WTC11 (cell line): ENCODE measurements at regions not wholly inside any gene's neighbourhood (a gene's known extent, or its start where the extent isn't known, plus 50 kb on each side); places are given as distances from the start of the nearest gene placed in this dataset.

Experiments
- ATAC-seq: fragments of 200-7000 bp; cut with Tn5 transposase; 2 replicates; pipeline ENCODE4 v1.10.0; 2021; ENCODE audit warnings: mild to moderate bottlenecking, moderate library complexity
- CTCF ChIA-PET: fragments of 300-600 bp; sonication (Branson Sonifier 250); formaldehyde crosslinking; loops from one replicate; lab custom pipeline; 2021; ENCODE audit warnings: antibody characterized with exemption; lab: Charles Lee
- POLR2A ChIA-PET: fragments of 350-600 bp; sonication (Branson Sonifier 250); formaldehyde crosslinking; loops from one replicate; lab custom pipeline; 2021; ENCODE audit warnings: antibody characterized with exemption; lab: Charles Lee
- DNase-seq: peaks from one replicate; pipeline ENCODE4 v3.0.0; 2021; ENCODE audit warnings: low spot score
- H3K27ac Mint-ChIP-seq: 2 replicates; pipeline ENCODE4 v1.8.0; 2021; ENCODE audit warnings: mixed read lengths
- H3K27me3 Mint-ChIP-seq: 2 replicates; pipeline ENCODE4 v1.8.0; 2021; ENCODE audit warnings: low read depth, mild to moderate bottlenecking, moderate library complexity, mixed read lengths
- H3K36me3 Mint-ChIP-seq: 2 replicates; pipeline ENCODE4 v1.8.0; 2021; ENCODE audit warnings: mixed read lengths
- H3K4me1 Mint-ChIP-seq: 2 replicates; pipeline ENCODE4 v1.8.0; 2022; ENCODE audit warnings: mixed read lengths
- H3K4me3 Mint-ChIP-seq: 2 replicates; pipeline ENCODE4 v1.8.0; 2021; ENCODE audit warnings: mild to moderate bottlenecking, moderate library complexity, mixed read lengths
- H3K9me3 Mint-ChIP-seq: 2 replicates; pipeline ENCODE4 v1.8.0; 2021; ENCODE audit warnings: mixed read lengths
- CREB1 ChIP-seq: sonication (generic); formaldehyde crosslinking; IDR thresholded peaks from 2 replicates; pipeline ENCODE4 v1.8.0; 2023; ENCODE audit warnings: mild to moderate bottlenecking, missing genetic modification reagents
- EMX1 ChIP-seq: fragments of 250-450 bp; sonication (Bioruptor Pico); IDR thresholded peaks from 2 replicates; pipeline ENCODE4 v1.8.0; 2021; ENCODE audit warnings: mild to moderate bottlenecking
- ESRRA ChIP-seq: sonication (generic); formaldehyde crosslinking; IDR thresholded peaks from 2 replicates; pipeline ENCODE4 v1.8.1; 2022; ENCODE audit warnings: mild to moderate bottlenecking, missing genetic modification reagents, borderline replicate concordance
- ETV6 ChIP-seq: sonication (generic); formaldehyde crosslinking; IDR thresholded peaks from 2 replicates; pipeline ENCODE4 v1.8.1; 2022; ENCODE audit warnings: mild to moderate bottlenecking, missing genetic modification reagents
- GABPB1 ChIP-seq: sonication (generic); formaldehyde crosslinking; IDR thresholded peaks from 2 replicates; pipeline ENCODE4 v1.8.1; 2023; ENCODE audit warnings: mild to moderate bottlenecking, missing genetic modification reagents
- GRHL2 ChIP-seq: fragments of 250-450 bp; sonication (Bioruptor Pico); IDR thresholded peaks from 2 replicates; pipeline ENCODE4 v1.8.0; 2022; ENCODE audit warnings: mild to moderate bottlenecking, moderate library complexity; ENCODE audit not compliant: insufficient replicate concordance, severe bottlenecking
- JAZF1 ChIP-seq: fragments of 250-450 bp; sonication (Bioruptor Pico); IDR thresholded peaks from 2 replicates; pipeline ENCODE4 v1.9.0; 2021; ENCODE audit warnings: moderate library complexity, mild to moderate bottlenecking, inconsistent platforms
- NFYB ChIP-seq: sonication (generic); formaldehyde crosslinking; conservative IDR thresholded peaks from 2 replicates; pipeline ENCODE4 v1.8.0; 2022; ENCODE audit warnings: low read depth, missing genetic modification reagents
- NR1H2 ChIP-seq: sonication (generic); formaldehyde crosslinking; IDR thresholded peaks from 2 replicates; pipeline ENCODE4 v1.9.0; 2021; ENCODE audit warnings: mild to moderate bottlenecking, moderate library complexity, missing genetic modification reagents
- RELA ChIP-seq: sonication (generic); formaldehyde crosslinking; IDR thresholded peaks from 2 replicates; pipeline ENCODE4 v1.8.1; 2022; ENCODE audit warnings: missing genetic modification reagents, mild to moderate bottlenecking, borderline replicate concordance
- RORB ChIP-seq: fragments of 250-450 bp; sonication (Bioruptor Pico); IDR thresholded peaks from 2 replicates; pipeline ENCODE4 v1.9.0; 2021; ENCODE audit warnings: mild to moderate bottlenecking
- ZNF138 ChIP-seq: sonication (generic); formaldehyde crosslinking; conservative IDR thresholded peaks from 2 replicates; pipeline ENCODE4 v1.8.1; 2022; ENCODE audit warnings: mild to moderate bottlenecking, moderate library complexity, missing genetic modification reagents
- ZNF263 ChIP-seq: sonication (generic); formaldehyde crosslinking; IDR thresholded peaks from 2 replicates; pipeline ENCODE4 v1.8.1; 2022; ENCODE audit warnings: low read depth, mild to moderate bottlenecking, moderate library complexity, missing genetic modification reagents
- TF ChIP-seq, protein P1 (sequence below): sonication (generic); formaldehyde crosslinking; IDR thresholded peaks from 2 replicates; pipeline ENCODE4 v1.8.0; 2023; ENCODE audit warnings: mild to moderate bottlenecking, missing genetic modification reagents
- TF ChIP-seq, protein P2 (sequence below): sonication (generic); formaldehyde crosslinking; IDR thresholded peaks from 2 replicates; pipeline ENCODE4 v1.8.0; 2022; ENCODE audit warnings: missing genetic modification reagents
- TF ChIP-seq, protein P3 (sequence below): sonication (generic); formaldehyde crosslinking; IDR thresholded peaks from 2 replicates; pipeline ENCODE4 v1.8.1; 2023; ENCODE audit warnings: mild to moderate bottlenecking, missing genetic modification reagents, borderline replicate concordance
- TF ChIP-seq, protein P4 (sequence below): fragments of 200-600 bp; IDR thresholded peaks from 2 replicates; pipeline ENCODE4 v1.8.0; 2022; ENCODE audit warnings: antibody characterized with exemption
- TF ChIP-seq, protein P5 (sequence below): fragments of 250-450 bp; sonication (Bioruptor Pico); IDR thresholded peaks from 2 replicates; pipeline ENCODE4 v1.9.0; 2021; ENCODE audit warnings: mild to moderate bottlenecking

DNA sequence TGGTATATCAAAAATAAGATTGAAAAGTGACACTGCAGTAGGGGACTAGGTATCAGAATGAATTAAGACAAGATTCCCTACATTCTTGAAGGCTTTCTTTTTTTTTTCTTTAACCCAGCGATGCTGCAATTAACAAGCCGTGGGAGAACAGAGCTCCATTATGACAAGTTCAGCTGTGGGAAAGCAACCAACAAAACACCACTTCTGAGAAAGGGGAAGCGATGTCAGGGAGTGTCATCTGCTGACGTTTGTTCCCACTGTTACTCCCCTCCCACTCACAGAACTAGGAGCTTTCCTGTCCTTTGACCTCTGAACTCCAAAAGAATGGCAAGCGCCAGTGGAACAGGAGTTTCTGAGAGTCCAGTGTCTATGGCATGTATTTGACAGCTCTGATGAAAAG, 90.2 kb upstream of the SLITRK2 start (continued):
- TF ChIP-seq NR1H2 (CRISPR knock-in tag) (no peak), ETV6 (CRISPR knock-in tag) (no peak), RELA (CRISPR knock-in tag) (no peak), ESRRA (CRISPR knock-in tag) (no peak), RORB (CRISPR knock-in tag) (no peak)
- TF ChIP-seq, protein P1, sequence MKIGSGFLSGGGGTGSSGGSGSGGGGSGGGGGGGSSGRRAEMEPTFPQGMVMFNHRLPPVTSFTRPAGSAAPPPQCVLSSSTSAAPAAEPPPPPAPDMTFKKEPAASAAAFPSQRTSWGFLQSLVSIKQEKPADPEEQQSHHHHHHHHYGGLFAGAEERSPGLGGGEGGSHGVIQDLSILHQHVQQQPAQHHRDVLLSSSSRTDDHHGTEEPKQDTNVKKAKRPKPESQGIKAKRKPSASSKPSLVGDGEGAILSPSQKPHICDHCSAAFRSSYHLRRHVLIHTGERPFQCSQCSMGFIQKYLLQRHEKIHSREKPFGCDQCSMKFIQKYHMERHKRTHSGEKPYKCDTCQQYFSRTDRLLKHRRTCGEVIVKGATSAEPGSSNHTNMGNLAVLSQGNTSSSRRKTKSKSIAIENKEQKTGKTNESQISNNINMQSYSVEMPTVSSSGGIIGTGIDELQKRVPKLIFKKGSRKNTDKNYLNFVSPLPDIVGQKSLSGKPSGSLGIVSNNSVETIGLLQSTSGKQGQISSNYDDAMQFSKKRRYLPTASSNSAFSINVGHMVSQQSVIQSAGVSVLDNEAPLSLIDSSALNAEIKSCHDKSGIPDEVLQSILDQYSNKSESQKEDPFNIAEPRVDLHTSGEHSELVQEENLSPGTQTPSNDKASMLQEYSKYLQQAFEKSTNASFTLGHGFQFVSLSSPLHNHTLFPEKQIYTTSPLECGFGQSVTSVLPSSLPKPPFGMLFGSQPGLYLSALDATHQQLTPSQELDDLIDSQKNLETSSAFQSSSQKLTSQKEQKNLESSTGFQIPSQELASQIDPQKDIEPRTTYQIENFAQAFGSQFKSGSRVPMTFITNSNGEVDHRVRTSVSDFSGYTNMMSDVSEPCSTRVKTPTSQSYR (CRISPR knock-in tag): no peak
- TF ChIP-seq, protein P2, sequence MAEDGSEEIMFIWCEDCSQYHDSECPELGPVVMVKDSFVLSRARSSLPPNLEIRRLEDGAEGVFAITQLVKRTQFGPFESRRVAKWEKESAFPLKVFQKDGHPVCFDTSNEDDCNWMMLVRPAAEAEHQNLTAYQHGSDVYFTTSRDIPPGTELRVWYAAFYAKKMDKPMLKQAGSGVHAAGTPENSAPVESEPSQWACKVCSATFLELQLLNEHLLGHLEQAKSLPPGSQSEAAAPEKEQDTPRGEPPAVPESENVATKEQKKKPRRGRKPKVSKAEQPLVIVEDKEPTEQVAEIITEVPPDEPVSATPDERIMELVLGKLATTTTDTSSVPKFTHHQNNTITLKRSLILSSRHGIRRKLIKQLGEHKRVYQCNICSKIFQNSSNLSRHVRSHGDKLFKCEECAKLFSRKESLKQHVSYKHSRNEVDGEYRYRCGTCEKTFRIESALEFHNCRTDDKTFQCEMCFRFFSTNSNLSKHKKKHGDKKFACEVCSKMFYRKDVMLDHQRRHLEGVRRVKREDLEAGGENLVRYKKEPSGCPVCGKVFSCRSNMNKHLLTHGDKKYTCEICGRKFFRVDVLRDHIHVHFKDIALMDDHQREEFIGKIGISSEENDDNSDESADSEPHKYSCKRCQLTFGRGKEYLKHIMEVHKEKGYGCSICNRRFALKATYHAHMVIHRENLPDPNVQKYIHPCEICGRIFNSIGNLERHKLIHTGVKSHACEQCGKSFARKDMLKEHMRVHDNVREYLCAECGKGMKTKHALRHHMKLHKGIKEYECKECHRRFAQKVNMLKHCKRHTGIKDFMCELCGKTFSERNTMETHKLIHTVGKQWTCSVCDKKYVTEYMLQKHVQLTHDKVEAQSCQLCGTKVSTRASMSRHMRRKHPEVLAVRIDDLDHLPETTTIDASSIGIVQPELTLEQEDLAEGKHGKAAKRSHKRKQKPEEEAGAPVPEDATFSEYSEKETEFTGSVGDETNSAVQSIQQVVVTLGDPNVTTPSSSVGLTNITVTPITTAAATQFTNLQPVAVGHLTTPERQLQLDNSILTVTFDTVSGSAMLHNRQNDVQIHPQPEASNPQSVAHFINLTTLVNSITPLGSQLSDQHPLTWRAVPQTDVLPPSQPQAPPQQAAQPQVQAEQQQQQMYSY (CRISPR knock-in tag): no peak

DNA sequence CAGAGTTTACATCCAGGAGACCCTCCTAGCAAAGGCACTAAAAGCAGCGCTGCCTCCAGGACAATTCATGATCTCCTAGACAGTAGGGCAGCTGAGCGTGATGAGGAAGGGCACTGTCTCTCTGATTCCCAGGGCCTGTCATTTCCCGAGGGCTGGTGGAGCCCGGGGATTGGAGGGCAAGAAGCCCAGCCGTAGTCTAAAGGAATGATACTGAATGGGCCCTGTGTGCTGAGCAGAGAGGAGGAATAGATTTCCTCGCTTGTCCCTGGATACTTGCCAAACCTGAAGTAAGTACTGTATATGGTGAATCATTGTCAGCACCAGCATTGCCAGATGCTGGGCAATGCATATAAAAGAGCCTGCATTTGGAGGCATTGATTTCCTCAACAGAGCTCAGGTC, 88.0 kb upstream of the SLITRK2 start:
- H3K9me3 Mint-ChIP-seq: peaks cover 41% of the 10 kb centered on the region
- no peaks in the 10 kb centered on the region for H3K27me3 Mint-ChIP-seq
- ATAC-seq (no peak), DNase-seq (no peak)
- no peak overlapping the region for H3K4me3 Mint-ChIP-seq
- ChIA-PET POLR2A (no interaction called here), CTCF (no interaction called here)
- peaks cover 20% of the 10 kb centered on the region; the same call in 1 of the 2 replicates for H3K36me3 Mint-ChIP-seq
- H3K27ac Mint-ChIP-seq: no peak overlapping the region
- H3K4me1 Mint-ChIP-seq: no peaks in the 10 kb centered on the region
- TF ChIP-seq GRHL2 (CRISPR knock-in tag) (no peak), JAZF1 (CRISPR knock-in tag) (no peak), ETV6 (CRISPR knock-in tag) (no peak), EMX1 (CRISPR knock-in tag) (no peak), ZNF138 (CRISPR knock-in tag) (no peak), NFYB (CRISPR knock-in tag) (no peak), GABPB1 (CRISPR knock-in tag) (no peak), CREB1 (CRISPR knock-in tag) (no peak), ZNF263 (no peak)
- TF ChIP-seq, protein P3, sequence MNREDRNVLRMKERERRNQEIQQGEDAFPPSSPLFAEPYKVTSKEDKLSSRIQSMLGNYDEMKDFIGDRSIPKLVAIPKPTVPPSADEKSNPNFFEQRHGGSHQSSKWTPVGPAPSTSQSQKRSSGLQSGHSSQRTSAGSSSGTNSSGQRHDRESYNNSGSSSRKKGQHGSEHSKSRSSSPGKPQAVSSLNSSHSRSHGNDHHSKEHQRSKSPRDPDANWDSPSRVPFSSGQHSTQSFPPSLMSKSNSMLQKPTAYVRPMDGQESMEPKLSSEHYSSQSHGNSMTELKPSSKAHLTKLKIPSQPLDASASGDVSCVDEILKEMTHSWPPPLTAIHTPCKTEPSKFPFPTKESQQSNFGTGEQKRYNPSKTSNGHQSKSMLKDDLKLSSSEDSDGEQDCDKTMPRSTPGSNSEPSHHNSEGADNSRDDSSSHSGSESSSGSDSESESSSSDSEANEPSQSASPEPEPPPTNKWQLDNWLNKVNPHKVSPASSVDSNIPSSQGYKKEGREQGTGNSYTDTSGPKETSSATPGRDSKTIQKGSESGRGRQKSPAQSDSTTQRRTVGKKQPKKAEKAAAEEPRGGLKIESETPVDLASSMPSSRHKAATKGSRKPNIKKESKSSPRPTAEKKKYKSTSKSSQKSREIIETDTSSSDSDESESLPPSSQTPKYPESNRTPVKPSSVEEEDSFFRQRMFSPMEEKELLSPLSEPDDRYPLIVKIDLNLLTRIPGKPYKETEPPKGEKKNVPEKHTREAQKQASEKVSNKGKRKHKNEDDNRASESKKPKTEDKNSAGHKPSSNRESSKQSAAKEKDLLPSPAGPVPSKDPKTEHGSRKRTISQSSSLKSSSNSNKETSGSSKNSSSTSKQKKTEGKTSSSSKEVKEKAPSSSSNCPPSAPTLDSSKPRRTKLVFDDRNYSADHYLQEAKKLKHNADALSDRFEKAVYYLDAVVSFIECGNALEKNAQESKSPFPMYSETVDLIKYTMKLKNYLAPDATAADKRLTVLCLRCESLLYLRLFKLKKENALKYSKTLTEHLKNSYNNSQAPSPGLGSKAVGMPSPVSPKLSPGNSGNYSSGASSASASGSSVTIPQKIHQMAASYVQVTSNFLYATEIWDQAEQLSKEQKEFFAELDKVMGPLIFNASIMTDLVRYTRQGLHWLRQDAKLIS (CRISPR knock-in tag): no peak
- TF ChIP-seq, protein P2 (CRISPR knock-in tag): no peak
- TF ChIP-seq, protein P4, sequence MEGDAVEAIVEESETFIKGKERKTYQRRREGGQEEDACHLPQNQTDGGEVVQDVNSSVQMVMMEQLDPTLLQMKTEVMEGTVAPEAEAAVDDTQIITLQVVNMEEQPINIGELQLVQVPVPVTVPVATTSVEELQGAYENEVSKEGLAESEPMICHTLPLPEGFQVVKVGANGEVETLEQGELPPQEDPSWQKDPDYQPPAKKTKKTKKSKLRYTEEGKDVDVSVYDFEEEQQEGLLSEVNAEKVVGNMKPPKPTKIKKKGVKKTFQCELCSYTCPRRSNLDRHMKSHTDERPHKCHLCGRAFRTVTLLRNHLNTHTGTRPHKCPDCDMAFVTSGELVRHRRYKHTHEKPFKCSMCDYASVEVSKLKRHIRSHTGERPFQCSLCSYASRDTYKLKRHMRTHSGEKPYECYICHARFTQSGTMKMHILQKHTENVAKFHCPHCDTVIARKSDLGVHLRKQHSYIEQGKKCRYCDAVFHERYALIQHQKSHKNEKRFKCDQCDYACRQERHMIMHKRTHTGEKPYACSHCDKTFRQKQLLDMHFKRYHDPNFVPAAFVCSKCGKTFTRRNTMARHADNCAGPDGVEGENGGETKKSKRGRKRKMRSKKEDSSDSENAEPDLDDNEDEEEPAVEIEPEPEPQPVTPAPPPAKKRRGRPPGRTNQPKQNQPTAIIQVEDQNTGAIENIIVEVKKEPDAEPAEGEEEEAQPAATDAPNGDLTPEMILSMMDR: no peak
- TF ChIP-seq, protein P5, sequence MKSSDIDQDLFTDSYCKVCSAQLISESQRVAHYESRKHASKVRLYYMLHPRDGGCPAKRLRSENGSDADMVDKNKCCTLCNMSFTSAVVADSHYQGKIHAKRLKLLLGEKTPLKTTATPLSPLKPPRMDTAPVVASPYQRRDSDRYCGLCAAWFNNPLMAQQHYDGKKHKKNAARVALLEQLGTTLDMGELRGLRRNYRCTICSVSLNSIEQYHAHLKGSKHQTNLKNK (CRISPR knock-in tag): no peak
